GM21526 (cell line): ENCODE measurements at regions not wholly inside any gene's neighbourhood (a gene's known extent, or its start where the extent isn't known, plus 50 kb on each side); places are given as distances from the start of the nearest gene placed in this dataset.

ENCODE experiments used
- ATAC-seq: cut with Tn5 transposase; IDR thresholded peaks from one replicate; pipeline ENCODE4 v1.9.1; 2021; ENCODE audit warnings: moderate library complexity; ENCODE audit not compliant: unreplicated experiment, low FRiP score

DNA sequence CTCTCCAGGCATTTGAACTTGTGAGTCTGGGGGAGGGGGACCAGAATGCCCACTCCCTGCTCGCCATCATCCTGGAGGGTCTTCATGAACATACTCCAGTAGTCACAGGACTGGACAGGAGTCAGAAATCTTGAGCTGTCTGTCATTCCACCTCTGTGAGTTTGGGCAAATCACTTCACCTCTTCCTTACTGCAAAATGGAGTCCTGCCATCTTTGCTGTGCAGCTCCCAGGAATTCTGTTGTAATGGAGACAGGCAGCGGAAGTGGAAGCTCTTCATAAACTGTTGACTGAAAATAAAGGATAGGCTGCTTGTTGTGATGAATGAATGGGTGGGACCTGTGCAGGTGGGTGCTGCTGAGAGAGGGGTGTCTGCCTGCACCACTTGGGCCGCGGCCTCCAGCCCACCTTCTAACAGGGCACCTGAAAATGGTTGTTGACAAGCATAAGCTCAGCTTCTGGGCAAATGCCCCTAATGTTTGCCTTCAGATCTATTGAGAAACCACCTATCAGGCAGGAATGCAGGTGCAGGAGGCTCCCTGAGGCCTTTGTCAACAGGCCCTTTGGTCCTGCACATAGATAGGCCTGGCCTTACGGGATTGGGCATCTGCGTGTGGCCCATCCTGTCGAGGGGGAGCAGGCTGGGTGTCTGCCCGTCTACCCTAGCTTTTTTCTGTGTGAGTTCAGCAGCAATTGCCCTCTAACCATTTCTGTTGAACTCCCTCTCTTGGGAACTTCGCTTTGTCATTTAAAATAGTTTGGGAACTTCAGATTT lies 321.0 kb downstream of the RPS6KC1 start:
- ATAC-seq, result no peak

DNA sequence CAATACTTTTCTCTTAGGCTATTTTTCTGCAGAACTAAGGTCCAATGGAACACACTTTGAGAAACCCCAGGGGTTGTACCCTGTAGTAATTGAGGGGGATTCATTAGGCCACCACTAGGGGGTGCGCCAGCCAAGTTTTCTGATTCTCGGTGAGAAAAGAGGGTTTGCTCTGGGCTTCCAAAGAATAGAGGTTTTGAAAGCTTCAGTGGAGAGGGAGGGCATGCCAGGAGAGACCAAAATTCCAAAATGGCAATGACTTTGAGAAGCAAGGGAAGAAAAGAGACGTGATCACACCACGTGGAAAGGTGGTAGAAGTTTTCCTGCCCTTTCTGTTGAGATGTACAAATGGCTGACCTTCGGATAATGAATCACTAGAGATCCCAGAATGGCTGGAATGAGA lies 323.3 kb downstream of the RPS6KC1 start:
- peak; percentile 81 for ATAC-seq

DNA sequence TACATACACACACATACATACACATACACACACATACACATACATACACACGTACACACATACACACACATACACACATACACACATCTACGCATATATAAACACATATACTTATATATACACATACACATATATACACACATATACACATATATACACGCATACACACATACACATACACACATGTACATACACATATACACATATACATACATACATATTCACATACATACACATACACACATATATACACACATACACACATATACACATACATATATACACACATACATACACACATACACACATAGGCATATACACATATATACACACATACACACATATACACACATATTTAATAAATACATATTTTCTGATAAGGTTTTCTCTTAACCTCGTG lies 324.0 kb downstream of the RPS6KC1 start:
- no peak for ATAC-seq

DNA sequence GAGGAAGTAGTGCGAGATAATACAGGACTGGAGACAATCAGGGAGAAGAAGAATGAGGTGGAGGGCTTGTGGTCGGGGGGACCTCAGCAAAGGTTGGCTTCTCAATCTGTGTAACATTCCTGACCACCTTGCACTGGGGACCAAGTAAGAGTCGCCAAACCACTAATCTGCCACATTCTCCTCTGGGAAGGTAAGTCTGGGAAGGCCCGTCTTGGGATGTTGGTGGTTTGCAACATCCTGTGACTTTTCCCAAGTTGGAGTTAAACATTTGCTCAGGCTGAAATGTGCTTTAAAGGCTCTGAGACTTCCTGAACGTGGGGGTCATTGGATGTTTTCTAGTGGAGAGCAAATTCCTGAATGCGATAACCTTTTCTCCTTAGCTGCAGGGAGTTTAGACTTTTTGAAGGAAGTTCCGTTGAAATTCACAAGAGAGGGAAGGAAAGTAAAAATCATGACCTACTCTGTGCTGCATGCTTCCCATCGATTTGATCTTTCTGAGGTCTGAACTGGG lies 325.9 kb downstream of the RPS6KC1 start:
- ATAC-seq, result no peak

GRCh38 chr1:213380865-213381264 lies 329.8 kb downstream of the RPS6KC1 start:
- no peak for ATAC-seq

DNA sequence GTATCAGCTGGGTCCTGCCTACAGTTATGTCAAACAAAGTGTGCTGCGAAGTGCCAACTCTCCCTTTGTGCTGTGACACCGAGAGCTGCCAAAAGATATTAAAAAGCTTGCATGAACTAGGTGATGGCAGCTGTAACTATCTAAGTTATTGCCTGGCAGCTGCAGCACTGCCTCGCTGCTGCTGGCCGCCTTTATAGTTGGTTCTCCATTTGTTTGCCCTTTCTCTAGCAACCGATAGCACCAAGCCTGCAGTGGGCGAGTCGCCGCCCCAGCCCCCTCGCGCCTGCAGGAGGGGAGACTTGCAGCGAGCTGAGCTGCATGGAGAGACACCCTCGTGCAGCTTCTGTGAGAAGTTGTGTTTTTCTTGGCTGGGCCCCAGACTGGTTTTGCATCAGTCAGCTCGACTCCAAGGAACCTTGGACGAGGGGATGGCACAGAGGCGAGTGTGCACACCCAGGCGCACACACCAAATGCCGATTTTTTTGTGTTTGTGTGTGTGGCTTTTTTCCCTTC lies 330.6 kb downstream of the RPS6KC1 start:
- no peak for ATAC-seq

DNA sequence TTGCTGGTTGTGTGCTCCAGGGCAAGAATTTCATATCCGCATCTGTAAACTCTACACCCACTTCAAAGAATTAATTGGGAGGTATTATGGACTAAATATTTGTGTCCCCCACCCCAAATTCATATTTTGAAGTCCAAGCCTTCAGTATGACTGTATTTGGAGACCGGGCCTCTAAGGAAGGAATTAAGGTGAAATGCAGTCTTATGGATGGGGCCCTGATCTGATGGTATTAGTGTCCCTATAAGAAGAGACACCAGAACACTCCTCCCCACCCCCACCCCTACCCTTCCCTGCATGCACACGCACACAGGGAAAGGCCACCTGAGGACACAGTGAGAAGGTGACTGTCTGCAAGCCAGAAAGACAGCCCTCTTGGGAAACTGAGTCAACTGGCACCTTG lies 332.4 kb downstream of the RPS6KC1 start:
- no peak for ATAC-seq

DNA sequence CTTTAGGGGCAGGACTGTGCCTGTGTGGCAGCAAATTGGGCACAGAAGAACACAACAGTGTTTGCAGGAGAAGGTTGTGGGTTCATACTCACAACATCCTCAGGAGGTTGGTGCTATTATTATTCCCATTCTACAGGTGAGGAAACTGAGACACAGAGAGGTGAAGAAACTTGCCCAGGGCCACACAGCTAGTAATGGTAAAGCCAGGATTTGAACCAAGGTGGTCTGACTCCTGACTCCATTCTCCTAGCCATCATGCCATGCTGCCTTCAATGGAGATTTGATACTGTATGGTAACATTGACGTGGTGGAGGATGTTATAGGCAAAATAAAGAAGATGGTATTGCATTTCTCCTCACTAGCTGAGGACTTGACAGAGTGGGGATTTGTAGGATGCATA lies 334.2 kb downstream of the RPS6KC1 start:
- no peak for ATAC-seq

GRCh38 chr1:213385806-213386324 lies 334.8 kb downstream of the RPS6KC1 start:
- no peak for ATAC-seq

DNA sequence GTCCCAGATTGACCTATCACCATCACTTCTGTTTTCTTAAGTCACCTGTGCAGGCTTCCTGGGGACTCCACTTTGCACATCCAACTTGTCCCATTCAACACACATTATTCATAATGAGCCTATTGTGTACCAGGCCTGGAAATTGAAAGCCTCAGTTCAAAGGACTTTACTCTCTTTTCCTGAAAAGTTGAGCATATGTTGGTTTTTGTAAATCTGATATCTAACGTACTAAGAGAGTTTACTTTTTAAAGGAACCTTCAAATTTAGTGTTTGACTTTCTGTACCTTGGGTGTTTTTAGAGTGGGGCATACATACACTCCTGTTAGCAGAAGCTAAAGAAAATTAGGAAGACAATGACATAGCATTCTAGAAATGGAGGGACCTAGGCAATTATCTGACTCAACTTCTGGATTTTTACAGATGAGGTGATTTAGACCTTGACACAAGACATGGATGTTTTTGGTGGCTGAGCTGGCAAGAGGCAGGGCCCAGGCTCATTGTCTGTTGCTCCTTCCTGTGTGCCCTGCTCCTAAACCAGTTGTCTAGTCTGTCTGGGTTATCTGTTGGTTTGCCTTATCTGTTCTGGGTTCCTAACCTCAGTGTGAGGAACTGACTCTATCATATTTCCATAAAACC lies 336.5 kb downstream of the RPS6KC1 start:
- ATAC-seq, result no peak

- ATAC-seq, result no peak
These were observed 337.2 kb downstream of the RPS6KC1 start for GRCh38 chr1:213388199-213388598.

DNA sequence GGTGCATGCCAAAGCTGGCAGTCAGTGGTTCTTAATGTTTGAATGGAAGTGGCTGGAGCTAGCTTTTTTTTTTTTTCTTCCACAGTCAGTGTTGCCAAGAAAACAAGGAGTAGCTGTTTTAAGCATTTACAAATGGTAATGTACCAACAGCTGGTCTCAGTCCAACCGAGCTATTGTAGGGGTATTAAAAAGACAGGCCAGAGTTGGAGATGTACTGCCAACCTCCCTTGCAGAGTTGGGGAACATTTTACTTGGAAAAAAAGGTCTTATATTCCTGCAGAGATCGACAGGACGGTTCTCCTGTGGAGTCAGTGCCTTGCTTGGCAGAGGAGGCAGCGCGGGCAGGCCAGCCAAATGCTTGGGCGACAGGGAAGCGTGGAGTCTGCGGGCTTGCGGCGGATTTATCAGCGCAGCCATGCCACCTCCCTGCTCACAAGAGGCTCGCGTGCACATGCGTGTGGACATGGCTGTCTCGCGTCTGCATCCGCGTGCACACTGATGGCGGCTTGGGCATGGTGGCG lies 338.1 kb downstream of the RPS6KC1 start:
- ATAC-seq, result no peak

DNA sequence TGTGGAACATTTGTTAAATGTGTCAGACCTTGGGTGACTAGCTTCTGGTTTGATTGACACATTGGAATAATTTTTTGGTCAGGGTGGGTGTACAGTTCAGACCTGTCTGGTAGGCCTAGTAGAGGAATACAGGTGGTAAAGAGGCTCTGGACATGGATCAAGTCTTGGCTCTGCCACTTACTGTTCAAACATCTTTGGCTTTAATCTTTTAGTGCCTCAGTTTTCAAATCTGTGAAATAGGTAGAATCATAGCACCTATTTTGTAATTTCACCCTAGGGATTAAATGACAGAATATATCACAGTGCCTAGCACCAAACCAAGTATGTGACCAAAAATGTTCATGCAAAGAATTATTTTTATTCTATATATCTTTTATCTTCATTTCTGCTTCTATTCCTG lies 340.4 kb downstream of the RPS6KC1 start:
- no peak for ATAC-seq

DNA sequence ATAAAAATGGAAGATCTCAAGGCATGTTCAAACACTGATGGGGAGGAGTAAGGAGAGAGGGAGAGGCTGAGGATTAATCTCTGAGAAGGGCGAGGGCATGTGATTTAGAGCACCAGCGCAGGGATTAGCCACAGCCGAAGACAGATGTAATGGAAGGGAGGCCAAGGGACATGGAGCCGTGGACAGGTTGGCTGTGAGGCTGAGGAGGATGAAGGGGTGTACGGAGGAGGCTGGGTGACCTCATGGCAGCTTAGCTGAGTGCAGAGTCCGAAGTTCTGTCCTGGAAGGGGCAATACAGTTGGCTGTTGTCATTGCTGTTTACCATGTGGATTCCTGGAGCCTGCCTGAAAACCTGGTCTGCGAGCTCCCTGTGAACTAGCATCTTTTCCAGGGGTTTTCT lies 342.8 kb downstream of the RPS6KC1 start:
- no peak for ATAC-seq

GRCh38 chr1:213394837-213395236 lies 343.8 kb downstream of the RPS6KC1 start:
- ATAC-seq, result no peak

DNA sequence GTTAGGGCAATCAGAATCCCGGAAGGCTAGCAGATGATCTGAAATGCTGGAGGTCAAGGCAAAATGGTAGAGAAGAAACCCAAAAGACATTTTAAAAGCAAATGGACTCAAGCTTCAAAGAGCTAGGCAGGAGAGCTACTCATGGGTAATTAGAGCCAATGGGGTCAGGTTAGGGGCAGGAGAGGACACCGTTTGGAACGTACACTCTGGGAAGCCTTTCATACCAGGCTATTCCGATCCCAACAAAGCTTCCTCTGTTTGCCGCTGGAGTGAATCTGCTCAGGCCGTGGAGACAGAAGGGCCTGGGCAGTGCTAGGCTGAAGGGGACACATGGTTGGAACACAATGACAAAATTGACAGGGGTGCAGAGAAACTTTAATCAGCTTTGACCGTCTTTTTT lies 346.6 kb downstream of the RPS6KC1 start:
- ATAC-seq, result no peak

DNA sequence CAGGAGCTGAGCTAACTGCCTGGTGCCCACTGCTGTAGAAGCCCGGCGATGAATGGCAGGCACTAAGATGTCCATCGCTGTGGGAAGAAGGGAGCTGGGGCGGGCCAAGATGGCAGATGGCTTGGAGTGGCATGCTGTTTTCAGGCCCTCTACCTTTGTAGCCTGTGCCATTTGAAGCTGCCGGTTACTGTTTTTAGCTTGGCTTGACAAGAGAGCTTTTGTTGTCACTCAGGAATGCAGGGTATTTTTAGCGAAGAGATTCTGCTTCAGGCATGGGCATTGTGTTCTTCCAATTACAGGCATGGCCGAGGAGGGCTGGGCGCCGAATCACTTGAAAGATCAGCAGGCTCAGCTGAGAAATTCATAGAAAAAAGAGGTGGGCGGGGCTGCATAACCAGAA lies 348.7 kb downstream of the RPS6KC1 start:
- no peak for ATAC-seq

- no peak for ATAC-seq
These were observed 358.2 kb downstream of the RPS6KC1 start for GRCh38 chr1:213409208-213409631.

DNA sequence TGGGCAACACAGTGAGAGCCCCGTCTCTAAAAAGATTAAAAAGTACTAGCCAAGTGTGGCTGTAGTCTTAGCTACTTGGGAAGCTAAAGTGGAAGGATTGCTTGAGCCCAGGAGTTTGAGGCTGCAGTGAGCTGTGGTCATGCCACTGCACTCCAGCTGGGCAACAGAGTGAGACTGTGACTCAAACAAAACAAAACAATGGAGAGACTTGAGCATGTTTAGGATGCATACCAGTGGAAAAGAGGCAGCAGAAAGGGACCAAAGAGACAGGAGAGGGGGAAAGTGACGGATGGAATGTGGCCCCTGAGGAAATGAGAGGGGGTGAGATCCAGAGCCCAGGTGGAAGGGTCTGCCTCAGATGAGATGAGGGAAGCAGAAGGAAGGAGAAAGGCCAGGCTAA lies 358.9 kb downstream of the RPS6KC1 start:
- no peak for ATAC-seq

GRCh38 chr1:213414346-213414745 lies 363.3 kb downstream of the RPS6KC1 start:
- no peak for ATAC-seq

DNA sequence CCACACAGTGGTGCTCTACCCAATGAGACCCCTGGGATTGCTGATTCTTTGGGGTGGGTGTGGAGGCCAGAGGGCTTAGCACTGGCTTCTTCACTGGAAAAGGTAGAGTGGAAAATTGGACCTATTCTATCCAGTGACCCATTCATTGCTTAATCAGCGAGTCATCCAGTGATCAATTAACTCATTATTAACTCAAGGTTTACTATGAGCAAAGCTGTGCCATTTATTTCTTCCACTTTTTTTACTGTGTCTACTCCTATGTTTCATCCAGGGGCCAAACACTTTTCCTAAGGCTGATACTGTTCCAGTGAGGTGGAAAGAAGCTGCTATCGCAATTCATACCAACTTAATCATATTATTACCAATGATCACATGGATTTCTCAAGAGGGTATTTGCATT lies 363.9 kb downstream of the RPS6KC1 start:
- ATAC-seq, result no peak
